ENCODE measurements at regions not wholly inside any gene's neighbourhood (a gene's known extent, or its start where the extent isn't known, plus 50 kb on each side); places are given as distances from the start of the nearest gene placed in this dataset.

GRCh38 chr2:78967294-78967693 lies 58.2 kb upstream of the REG3G start:
- no peak overlapping the region for H3K27ac ChIP-seq
- TF ChIP-seq, protein P1, sequence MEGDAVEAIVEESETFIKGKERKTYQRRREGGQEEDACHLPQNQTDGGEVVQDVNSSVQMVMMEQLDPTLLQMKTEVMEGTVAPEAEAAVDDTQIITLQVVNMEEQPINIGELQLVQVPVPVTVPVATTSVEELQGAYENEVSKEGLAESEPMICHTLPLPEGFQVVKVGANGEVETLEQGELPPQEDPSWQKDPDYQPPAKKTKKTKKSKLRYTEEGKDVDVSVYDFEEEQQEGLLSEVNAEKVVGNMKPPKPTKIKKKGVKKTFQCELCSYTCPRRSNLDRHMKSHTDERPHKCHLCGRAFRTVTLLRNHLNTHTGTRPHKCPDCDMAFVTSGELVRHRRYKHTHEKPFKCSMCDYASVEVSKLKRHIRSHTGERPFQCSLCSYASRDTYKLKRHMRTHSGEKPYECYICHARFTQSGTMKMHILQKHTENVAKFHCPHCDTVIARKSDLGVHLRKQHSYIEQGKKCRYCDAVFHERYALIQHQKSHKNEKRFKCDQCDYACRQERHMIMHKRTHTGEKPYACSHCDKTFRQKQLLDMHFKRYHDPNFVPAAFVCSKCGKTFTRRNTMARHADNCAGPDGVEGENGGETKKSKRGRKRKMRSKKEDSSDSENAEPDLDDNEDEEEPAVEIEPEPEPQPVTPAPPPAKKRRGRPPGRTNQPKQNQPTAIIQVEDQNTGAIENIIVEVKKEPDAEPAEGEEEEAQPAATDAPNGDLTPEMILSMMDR (conservative IDR thresholded peaks at IDR 0.05) = no peak
- TF ChIP-seq ZFX (IDR thresholded peaks at IDR 0.05) = no peak

GRCh38 chr2:78973630-78974029 lies 51.9 kb upstream of the REG3G start:
- TF ChIP-seq ZFX (IDR thresholded peaks at IDR 0.05) = no peak
- H3K27ac ChIP-seq = no peak overlapping the region
